ENCODE measurements at regions not wholly inside any gene's neighbourhood (a gene's known extent, or its start where the extent isn't known, plus 50 kb on each side); places are given as distances from the start of the nearest gene placed in this dataset.

DNA sequence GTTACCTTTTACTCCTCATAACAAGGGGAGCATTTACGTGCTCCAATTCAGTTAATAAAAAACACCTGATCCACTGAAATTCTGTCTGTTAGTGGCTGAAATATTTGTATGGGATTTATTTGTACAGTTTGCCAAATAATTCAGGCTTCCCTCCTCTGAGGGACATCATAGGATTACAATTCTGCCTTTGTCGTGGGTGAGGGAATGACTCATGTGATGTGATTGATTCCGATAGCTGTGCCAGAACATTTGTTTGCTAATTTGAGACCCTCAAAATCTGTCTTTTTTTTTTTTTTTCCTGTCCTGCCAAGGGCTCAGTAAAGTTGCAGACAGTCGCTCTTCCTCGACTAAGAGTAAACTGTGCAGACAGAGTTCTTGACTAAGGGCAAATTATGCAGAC lies 612.6 kb upstream of the CDH2 start:
- TF ChIP-seq, protein P1, sequence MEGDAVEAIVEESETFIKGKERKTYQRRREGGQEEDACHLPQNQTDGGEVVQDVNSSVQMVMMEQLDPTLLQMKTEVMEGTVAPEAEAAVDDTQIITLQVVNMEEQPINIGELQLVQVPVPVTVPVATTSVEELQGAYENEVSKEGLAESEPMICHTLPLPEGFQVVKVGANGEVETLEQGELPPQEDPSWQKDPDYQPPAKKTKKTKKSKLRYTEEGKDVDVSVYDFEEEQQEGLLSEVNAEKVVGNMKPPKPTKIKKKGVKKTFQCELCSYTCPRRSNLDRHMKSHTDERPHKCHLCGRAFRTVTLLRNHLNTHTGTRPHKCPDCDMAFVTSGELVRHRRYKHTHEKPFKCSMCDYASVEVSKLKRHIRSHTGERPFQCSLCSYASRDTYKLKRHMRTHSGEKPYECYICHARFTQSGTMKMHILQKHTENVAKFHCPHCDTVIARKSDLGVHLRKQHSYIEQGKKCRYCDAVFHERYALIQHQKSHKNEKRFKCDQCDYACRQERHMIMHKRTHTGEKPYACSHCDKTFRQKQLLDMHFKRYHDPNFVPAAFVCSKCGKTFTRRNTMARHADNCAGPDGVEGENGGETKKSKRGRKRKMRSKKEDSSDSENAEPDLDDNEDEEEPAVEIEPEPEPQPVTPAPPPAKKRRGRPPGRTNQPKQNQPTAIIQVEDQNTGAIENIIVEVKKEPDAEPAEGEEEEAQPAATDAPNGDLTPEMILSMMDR (IDR thresholded peaks at IDR 0.05), result no peak
- no peak for TF ChIP-seq EZH2 (IDR thresholded peaks at IDR 0.05; ENCODE audit: borderline replicate concordance, insufficient read depth, low read depth, low read length, poor library complexity, severe bottlenecking)

Data from B cell (primary cell).